ENCODE measurements at regions not wholly inside any gene's neighbourhood (a gene's known extent, or its start where the extent isn't known, plus 50 kb on each side); places are given as distances from the start of the nearest gene placed in this dataset.
"Not testable (repeated sequence)": the region's sequence is repeated elsewhere in the genome, so short reads cannot be mapped to it uniquely, and the experiment has no call there.

GRCh38 chr16:29126616-29127015, 141.8 kb downstream of the LAT start:
- no peak overlapping the region for H3K27ac ChIP-seq
- TF ChIP-seq EP300 (IDR thresholded peaks at IDR 0.05) (no peak), CTCF (IDR thresholded peaks at IDR 0.05) (no peak), POLR2A (IDR thresholded peaks at IDR 0.05) (no peak), POLR2AphosphoS5 (IDR thresholded peaks at IDR 0.05) (no peak)
- H3K9me3 ChIP-seq = no peaks in the 10 kb centered on the region
- H3K4me1 ChIP-seq = peaks cover 0 to 35% (median 5%) of the 10 kb centered on the region in 3 donors
- ATAC-seq = no peak
- H3K36me3 ChIP-seq = no peaks in the 10 kb centered on the region
- WGBS, 2 donors (ENCODE audit: low coverage in 1 of 2) = 60 to 70% methylated on average over 4 to 5 of the region's 5 CpGs
- no peaks in the 10 kb centered on the region for H3K27me3 ChIP-seq
- no peak overlapping the region for H3K4me3 ChIP-seq

- Histone ChIP-seq H3K27me3 (no peaks in the 10 kb centered on the region), H3K36me3 (no peaks in the 10 kb centered on the region), H3K4me3 (no peak overlapping the region), H3K9me3 (no peaks in the 10 kb centered on the region), H3K4me1 (peaks cover 0 to 31% (median 5%) of the 10 kb centered on the region in 3 donors), H3K27ac (no peak overlapping the region)
- peak; percentile 6 for ATAC-seq
- TF ChIP-seq POLR2A (IDR thresholded peaks at IDR 0.05) (no peak), POLR2AphosphoS5 (IDR thresholded peaks at IDR 0.05) (no peak), CTCF (IDR thresholded peaks at IDR 0.05) (no peak), EP300 (IDR thresholded peaks at IDR 0.05) (no peak)
- 88 to 93% methylated on average over 7 to 14 of the region's 15 CpGs for WGBS, 2 donors (ENCODE audit: low coverage in 1 of 2)
Observed at GRCh38 chr16:29126057-29126494, 141.2 kb downstream of the LAT start.

GRCh38 chr16:29124828-29125227, 140.0 kb downstream of the LAT start:
- no peak for ATAC-seq
- no peak overlapping the region for H3K27ac ChIP-seq
- H3K9me3 ChIP-seq = no peaks in the 10 kb centered on the region
- no peak for TF ChIP-seq POLR2AphosphoS5 (IDR thresholded peaks at IDR 0.05)
- peaks cover 0 to 23% (median 1%) of the 10 kb centered on the region in 3 donors for H3K4me1 ChIP-seq
- H3K4me3 ChIP-seq = no peak overlapping the region
- no peaks in the 10 kb centered on the region for H3K27me3 ChIP-seq
- no peaks in the 10 kb centered on the region for H3K36me3 ChIP-seq
- 91 to 100% methylated on average over 5 to 7 of the region's 8 CpGs for WGBS, 2 donors (ENCODE audit: low coverage in 1 of 2)

GRCh38 chr16:29124162-29124561, 139.3 kb downstream of the LAT start:
- 84 to 96% methylated on average over 7 of the region's 7 CpGs for WGBS, 2 donors (ENCODE audit: low coverage in 1 of 2)
- H3K27me3 ChIP-seq, H3K36me3 ChIP-seq, ATAC-seq, H3K4me3 ChIP-seq, H3K27ac ChIP-seq, H3K9me3 ChIP-seq: not testable (repeated sequence)
- H3K4me1 ChIP-seq = peaks cover 0 to 16% (median 0%) of the 10 kb centered on the region in 3 donors

GRCh38 chr16:29120680-29121079, 135.8 kb downstream of the LAT start:
- H3K9me3 ChIP-seq, H3K36me3 ChIP-seq, H3K4me3 ChIP-seq, H3K27me3 ChIP-seq, H3K27ac ChIP-seq, ATAC-seq: not testable (repeated sequence)
- WGBS, 2 donors (ENCODE audit: low coverage in 1 of 2) = 90 to 100% methylated on average over 1 to 9 of the region's 11 CpGs
- peaks cover 0 to 11% (median 0%) of the 10 kb centered on the region in 3 donors for H3K4me1 ChIP-seq

GRCh38 chr16:29118301-29118957, 133.6 kb downstream of the LAT start:
- peak overlapping the region in 1 of 4 donors; percentile 40 for H3K27ac ChIP-seq
- not testable (repeated sequence) for H3K27me3 ChIP-seq, ATAC-seq, H3K4me3 ChIP-seq, H3K9me3 ChIP-seq
- H3K4me1 ChIP-seq = peaks cover 0 to 23% (median 0%) of the 10 kb centered on the region in 3 donors
- H3K36me3 ChIP-seq = peaks cover 0 to 14% of the 10 kb centered on the region in 2 donors
- 82 to 85% methylated on average over 3 to 8 of the region's 15 CpGs for WGBS, 2 donors (ENCODE audit: low coverage in 1 of 2)

GRCh38 chr16:29117631-29118030, 132.8 kb downstream of the LAT start:
- 77 to 82% methylated on average over 4 to 5 of the region's 7 CpGs for WGBS, 2 donors (ENCODE audit: low coverage in 1 of 2)

More at GRCh38 chr16:29117631-29118030, 132.8 kb downstream of the LAT start:
- no peak overlapping the region for H3K4me3 ChIP-seq
- peaks cover 0 to 23% (median 0%) of the 10 kb centered on the region in 3 donors for H3K4me1 ChIP-seq
- no peaks in the 10 kb centered on the region for H3K27me3 ChIP-seq
- peaks cover 0 to 21% of the 10 kb centered on the region in 2 donors for H3K36me3 ChIP-seq
- no peak for TF ChIP-seq POLR2AphosphoS5 (IDR thresholded peaks at IDR 0.05)
- TF ChIP-seq EP300 (IDR thresholded peaks at IDR 0.05) = no peak
- no peak for TF ChIP-seq POLR2A (IDR thresholded peaks at IDR 0.05)
- no peak for TF ChIP-seq CTCF (IDR thresholded peaks at IDR 0.05)
- H3K27ac ChIP-seq = no peak overlapping the region
- H3K9me3 ChIP-seq = no peaks in the 10 kb centered on the region
- ATAC-seq = no peak
